Bronchial epithelial cell (primary cell): ENCODE measurements at regions not wholly inside any gene's neighbourhood (a gene's known extent, or its start where the extent isn't known, plus 50 kb on each side); places are given as distances from the start of the nearest gene placed in this dataset.
A peak's percentile ranks its signal among the peaks of the same experiment; 100 is the strongest.

Experiments used
- DNase-seq: peaks from one replicate; pipeline ENCODE4 v3.0.0-alpha.2; 2010; ENCODE audit warnings: low read depth
- FAIRE-seq: peaks from 2 replicates; lab custom pipeline; 2011; peaks lifted over from hg19 to GRCh38; lab: Jason Lieb, UNC
- H3K27me3 ChIP-seq: 2 replicates; pipeline ENCODE4 v1.5.1; 2011; ENCODE audit warnings: low read length; ENCODE audit not compliant: control insufficient read depth, insufficient read depth
- H3K36me3 ChIP-seq: 2 replicates; pipeline ENCODE4 v1.5.1; 2011; ENCODE audit warnings: low read length; ENCODE audit not compliant: control insufficient read depth, insufficient read depth
- H3K4me3 ChIP-seq: 2 replicates; pipeline ENCODE4 v1.5.1; 2011; ENCODE audit warnings: mild to moderate bottlenecking, low read depth, low read length, control low read depth
- CTCF ChIP-seq: IDR thresholded peaks from 2 replicates; pipeline ENCODE4 v1.5.1; 2011; ENCODE audit warnings: mild to moderate bottlenecking, moderate library complexity, low read length, control low read depth, inconsistent platforms; ENCODE audit not compliant: insufficient read depth, severe bottlenecking

- Histone ChIP-seq H3K27me3 (no peaks in the 10 kb centered on the region), H3K36me3 (no peaks in the 10 kb centered on the region), H3K4me3 (no peak overlapping the region)
- FAIRE-seq = peak; percentile 43
- no peak for DNase-seq
- TF ChIP-seq CTCF = no peak
These were observed 224.6 kb upstream of the PPARGC1A start for GRCh38 chr4:24114444-24114843.

GRCh38 chr4:24112466-24112865 lies 222.6 kb upstream of the PPARGC1A start:
- no peak for TF ChIP-seq CTCF
- no peaks in the 10 kb centered on the region for H3K36me3 ChIP-seq
- no peak for FAIRE-seq
- no peak for DNase-seq
- no peak overlapping the region for H3K4me3 ChIP-seq
- no peaks in the 10 kb centered on the region for H3K27me3 ChIP-seq

- Histone ChIP-seq H3K4me3 (no peak overlapping the region), H3K36me3 (no peaks in the 10 kb centered on the region), H3K27me3 (no peaks in the 10 kb centered on the region)
- TF ChIP-seq CTCF = no peak
- DNase-seq = no peak
- FAIRE-seq = no peak
These were observed 218.7 kb upstream of the PPARGC1A start for GRCh38 chr4:24108567-24108966.

- Histone ChIP-seq H3K27me3 (no peaks in the 10 kb centered on the region), H3K36me3 (no peaks in the 10 kb centered on the region), H3K4me3 (no peak overlapping the region)
- peak; percentile 88 for DNase-seq
- FAIRE-seq = peak; percentile 98
- no peak for TF ChIP-seq CTCF
These were observed 215.6 kb upstream of the PPARGC1A start for GRCh38 chr4:24105327-24106038.

- Histone ChIP-seq H3K4me3 (no peak overlapping the region), H3K36me3 (no peaks in the 10 kb centered on the region), H3K27me3 (no peaks in the 10 kb centered on the region)
- DNase-seq = no peak
- TF ChIP-seq CTCF = no peak
- no peak for FAIRE-seq
These were observed 214.3 kb upstream of the PPARGC1A start for GRCh38 chr4:24104158-24104565.
